Tongue (tissue), 1 donor: ENCODE measurements at regions not wholly inside any gene's neighbourhood (a gene's known extent, or its start where the extent isn't known, plus 50 kb on each side); places are given as distances from the start of the nearest gene placed in this dataset.
"Not testable (repeated sequence)": the region's sequence is repeated elsewhere in the genome, so short reads cannot be mapped to it uniquely, and the experiment has no call there.

ENCODE experiments used
- DNase-seq: peaks from one replicate; pipeline ENCODE4 v3.0.0-alpha.2; 2015

- DNase-seq = not testable (repeated sequence)
Measured at GRCh38 chr9:65418966-65419365, 134.0 kb upstream of the FOXD4L5 start.

DNA sequence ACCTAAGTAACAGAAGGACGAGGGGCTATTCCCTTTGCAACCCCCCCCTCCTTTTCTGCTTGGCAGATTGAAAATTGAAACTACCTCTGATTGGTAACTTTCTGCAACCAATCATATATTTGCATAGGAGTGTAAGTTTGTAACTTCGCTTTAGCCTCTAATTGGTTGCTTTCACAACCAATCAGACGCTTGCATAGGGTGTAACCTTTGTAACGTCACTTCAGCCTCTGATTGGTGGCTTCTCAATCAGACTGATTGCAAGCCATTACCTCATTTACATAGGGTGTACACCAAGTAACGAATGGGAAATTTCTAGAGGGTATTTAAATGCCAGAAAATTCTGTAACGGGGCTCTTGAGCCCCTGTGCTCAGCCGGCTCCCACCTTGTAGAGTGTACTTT is 131.9 kb upstream of the FOXD4L5 start:
- not testable (repeated sequence) for DNase-seq

DNA sequence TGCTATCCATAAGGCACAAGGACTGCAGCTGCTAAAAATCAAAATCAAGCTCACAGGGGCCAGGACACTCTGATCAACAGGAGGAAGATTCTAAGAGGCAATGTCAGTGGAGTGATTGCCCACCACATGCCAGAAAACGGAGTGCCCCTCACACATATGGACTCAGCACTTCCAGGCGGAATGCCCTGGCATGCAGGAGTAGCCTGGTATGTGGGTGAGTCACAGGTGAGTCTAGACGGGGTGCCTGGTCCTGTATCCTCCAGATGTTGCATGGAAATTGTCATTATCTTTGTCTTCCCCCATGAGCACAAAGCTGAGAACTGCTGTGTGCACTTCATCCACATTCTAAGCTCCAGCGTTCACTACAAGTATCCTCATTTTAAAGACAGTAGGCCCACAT is 129.2 kb upstream of the FOXD4L5 start:
- not testable (repeated sequence) for DNase-seq

- DNase-seq = not testable (repeated sequence)
Measured at GRCh38 chr9:65413371-65413770, 128.4 kb upstream of the FOXD4L5 start.

GRCh38 chr9:65411901-65412300 is 126.9 kb upstream of the FOXD4L5 start:
- no peak for DNase-seq

DNA sequence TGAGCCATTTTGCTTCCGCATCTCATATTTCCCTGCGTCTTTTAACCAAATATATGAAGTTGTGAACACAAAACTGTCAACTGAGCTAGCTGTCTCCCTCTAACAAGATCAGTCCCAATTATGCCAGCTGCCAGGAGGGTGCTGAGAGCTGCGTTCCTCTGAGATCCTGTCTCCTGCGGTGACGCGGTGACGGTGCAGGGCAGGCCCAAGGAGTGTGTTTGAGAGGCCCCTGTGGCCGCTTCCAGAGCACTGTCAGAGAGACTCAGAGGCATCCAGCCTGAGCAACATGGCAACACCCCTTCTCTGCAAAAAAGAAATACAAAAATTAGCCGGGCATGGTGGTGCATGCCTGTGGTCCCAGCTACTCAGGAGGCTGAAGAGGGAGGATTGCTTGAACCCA is 126.3 kb upstream of the FOXD4L5 start:
- no peak for DNase-seq

DNA sequence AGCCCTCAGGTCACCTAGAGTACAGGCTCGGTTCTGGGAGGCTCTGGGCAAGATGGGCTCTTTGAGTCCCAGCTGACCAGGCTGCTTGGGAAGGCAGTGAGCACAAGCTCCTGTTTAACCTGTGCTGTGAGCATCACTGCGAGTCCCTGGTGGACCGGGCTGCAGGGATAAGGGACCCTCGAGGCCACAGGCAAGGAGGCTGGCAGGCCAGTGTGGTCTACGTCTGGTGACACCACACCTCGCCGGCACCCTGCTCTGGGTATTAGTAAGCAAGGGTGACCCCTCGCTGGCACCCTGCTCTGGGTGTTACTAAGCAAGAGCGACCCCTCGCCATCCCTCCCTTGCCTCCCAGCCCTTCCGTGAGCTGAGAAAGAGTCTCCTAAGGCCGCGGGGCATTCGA is 125.9 kb upstream of the FOXD4L5 start:
- DNase-seq = no peak

DNA sequence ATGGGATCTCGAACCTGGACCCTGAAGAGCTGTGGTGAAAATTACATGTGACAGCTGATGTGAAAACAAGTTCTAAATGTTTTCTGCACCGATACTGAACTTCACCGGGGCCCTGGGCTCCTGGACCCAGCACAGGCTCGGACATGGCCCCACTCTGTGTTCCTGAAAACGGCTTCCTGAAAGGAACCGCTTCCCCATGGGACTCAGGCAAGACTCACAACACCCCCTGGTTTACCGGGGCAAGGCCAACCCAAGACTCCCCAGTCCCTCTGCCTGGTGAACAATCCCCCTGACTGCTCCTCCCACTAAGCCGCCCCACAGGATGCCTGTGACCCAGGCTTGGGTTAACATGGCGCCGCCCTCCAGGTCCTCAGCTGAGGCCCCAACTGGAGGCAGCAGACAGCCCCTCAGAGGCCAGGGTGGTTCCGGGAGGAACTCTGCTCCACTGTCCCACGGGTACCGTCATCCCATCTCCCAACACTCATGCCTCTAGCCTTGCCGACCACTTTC is 124.5 kb upstream of the FOXD4L5 start:
- no peak for DNase-seq

- DNase-seq = not testable (repeated sequence)
Measured at GRCh38 chr9:65408806-65409205, 123.8 kb upstream of the FOXD4L5 start.

DNA sequence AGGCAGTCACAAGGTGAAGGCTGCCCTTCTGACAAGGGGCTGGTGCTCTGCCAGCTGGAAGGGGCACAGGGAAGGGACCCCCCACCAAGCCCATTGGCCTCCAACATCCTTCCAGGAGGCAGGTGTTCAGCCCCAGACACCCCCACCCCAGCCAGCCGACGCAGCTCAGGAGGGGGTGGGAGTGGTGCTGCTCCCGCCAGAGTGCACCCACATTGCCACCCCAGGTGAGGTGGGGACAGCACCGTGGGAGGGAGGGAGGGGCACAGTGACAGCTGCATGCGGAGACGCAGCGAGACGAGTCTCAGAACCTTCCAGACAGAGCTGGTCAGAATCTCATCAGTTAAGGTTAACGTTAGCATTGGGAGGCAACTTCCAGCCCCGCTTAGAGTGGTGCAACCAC is 121.6 kb upstream of the FOXD4L5 start:
- DNase-seq = not testable (repeated sequence)

- not testable (repeated sequence) for DNase-seq
Measured at GRCh38 chr9:65405766-65406165, 120.8 kb upstream of the FOXD4L5 start.

- no peak for DNase-seq
Measured at GRCh38 chr9:65405253-65405652, 120.2 kb upstream of the FOXD4L5 start.

DNA sequence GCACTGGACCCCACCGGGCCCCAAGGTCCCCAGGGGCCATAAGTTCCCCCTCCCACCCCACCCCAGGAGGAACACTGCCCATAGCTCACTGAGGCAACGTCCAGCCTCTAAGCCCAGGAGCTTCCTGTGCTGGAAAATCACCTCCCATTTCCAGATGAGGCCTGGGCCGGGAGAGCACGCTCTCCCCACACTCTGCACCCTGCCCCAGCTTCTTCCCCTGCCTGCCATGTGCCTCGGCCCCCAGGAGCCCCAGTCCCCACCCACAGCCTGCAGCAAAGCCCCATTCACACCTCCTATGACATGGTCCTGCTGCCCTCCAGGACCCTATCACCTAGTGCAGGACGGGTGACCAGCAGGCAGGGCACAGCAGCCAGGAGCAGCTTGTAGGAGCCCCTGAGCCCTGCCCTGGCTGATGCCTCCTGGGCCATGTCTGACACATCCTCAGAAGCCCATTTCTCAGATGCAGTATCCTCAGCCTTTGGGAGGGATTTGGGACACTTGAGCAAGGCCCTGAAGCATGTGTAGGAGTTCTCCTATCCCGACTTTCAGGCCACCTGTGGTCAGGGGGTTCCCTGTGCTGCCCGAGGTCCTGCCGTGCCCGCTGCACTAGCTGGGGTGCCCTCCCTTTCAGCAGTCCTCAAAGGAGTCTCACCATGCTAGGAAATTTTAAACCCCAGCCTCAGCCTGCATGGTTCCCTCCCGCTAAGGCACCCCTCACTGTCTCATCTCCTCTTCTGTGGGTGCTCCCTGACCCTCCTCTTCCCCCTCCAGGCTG is 119.4 kb upstream of the FOXD4L5 start:
- DNase-seq = no peak

GRCh38 chr9:65403721-65404120 is 118.7 kb upstream of the FOXD4L5 start:
- DNase-seq = no peak

- DNase-seq = not testable (repeated sequence)
Measured at GRCh38 chr9:65403072-65403471, 118.1 kb upstream of the FOXD4L5 start.

DNA sequence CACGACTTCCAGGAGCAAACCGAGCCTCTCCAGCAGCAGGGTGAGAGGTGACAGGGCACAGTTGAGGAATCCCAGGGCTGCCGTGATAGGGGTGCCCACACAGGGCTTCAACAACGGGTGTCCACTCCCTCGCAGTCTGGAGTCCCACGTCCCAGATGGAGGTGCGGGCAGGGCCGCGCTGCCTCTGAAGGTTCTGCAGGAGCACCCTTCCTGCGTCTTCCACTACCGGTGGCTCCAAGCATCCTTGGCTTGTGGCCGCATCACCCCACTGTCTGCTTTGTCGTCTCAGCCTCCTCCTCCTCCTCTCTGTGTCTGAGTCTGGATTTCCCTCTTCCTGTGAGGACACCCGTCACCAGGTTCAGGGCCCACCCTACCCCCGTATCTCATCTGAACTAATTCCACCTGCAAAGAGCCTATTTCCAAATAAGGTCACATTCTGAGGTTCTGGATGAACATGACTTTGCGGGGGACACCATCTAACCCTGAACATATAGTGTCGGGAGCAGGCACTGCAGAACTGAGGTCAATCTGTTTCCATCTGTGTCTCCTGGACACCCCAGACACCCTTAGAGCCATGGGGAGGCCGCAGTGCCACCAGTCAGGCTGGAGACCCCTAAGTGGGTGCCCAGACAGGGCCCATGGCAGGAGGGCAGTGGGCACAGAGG is 117.3 kb upstream of the FOXD4L5 start:
- DNase-seq = not testable (repeated sequence)

DNA sequence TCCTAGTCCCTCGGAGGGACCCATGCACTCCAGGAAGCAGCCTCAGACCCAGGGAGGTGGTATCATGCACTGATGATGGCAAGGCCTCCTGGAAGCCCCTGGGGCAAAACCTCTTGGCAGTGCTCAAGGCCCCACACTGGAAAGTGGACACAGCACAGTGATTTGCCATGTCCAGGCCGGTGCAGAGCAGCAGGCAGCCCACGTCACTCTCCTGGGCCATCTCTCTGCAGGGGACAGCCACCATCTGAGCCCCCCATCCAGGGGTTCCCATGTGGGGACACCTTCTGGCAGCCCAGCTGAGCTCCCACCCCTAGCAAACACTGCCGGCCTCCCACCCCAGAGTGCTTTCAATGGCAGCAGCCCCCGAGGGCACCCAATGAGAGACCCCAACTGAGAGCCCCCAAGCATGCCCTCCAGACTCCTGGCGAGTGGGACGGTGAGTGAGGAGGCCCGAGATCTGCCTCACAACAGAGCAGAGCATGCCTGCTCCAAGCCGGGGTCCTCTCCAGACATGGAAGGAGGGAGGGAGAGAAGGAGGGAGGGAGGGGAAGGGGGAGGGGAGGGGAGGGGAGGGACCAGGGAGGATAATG is 116.5 kb upstream of the FOXD4L5 start:
- not testable (repeated sequence) for DNase-seq

- DNase-seq = no peak
Measured at GRCh38 chr9:65400886-65401285, 115.9 kb upstream of the FOXD4L5 start.

- DNase-seq = not testable (repeated sequence)
Measured at GRCh38 chr9:65397763-65398719, 113.0 kb upstream of the FOXD4L5 start.

GRCh38 chr9:65397226-65397625 is 112.2 kb upstream of the FOXD4L5 start:
- DNase-seq = not testable (repeated sequence)

DNA sequence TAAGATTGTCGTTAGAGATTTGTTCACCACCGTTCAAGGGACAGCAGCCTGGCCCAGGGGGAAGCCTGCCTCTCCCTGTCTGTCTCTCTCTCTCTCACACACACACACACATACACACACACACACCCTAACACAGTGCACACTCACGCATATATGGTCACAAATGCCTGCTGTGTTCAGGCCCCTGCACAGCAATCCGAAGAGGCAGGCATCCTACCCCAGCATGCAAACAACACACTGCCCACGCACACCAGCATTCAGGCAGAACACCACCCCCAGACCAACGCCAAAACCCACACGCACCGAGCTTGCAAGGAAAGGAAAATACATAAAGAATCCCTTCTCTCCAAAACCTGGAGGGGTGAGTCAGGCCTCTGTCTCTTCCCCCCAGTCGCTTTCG is 111.6 kb upstream of the FOXD4L5 start:
- DNase-seq = not testable (repeated sequence)

DNA sequence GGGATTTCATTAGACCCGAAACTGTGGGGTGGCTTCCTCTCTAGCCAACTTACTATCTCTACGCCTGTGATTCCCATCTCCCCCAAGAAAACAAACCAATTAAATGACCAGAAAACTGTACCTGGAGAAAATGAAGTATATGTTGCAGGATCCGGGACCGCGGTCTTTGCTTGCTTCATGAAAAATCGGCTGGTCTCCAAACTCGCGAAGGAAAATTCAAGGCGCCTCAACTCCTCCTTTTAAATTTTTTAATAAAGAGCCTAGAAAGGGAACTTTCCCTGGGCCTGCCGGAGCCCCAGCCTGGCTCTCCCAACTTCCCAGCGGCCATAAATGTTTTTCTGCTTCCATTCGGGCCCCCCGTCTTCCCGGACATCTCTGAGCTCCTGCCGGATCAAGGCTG is 110.8 kb upstream of the FOXD4L5 start:
- not testable (repeated sequence) for DNase-seq
